ENCODE measurements at regions not wholly inside any gene's neighbourhood (a gene's known extent, or its start where the extent isn't known, plus 50 kb on each side); places are given as distances from the start of the nearest gene placed in this dataset.

GRCh38 chr5:4636378-4636777 is 503.8 kb upstream of the ADAMTS16 start:
- intact Hi-C loops (cut with micrococcal nuclease; ENCODE audit: unreplicated experiment): no loop called here
- H3K36me3 ChIP-seq (ENCODE audit: insufficient read depth, low read length): no peaks in the 10 kb centered on the region
- no peak for TF ChIP-seq CTCF (conservative IDR thresholded peaks at IDR 0.05; ENCODE audit: low read length)
- TF ChIP-seq EZH2phosphoT487 (IDR thresholded peaks at IDR 0.05; ENCODE audit: borderline replicate concordance, low read depth, low read length): no peak

DNA sequence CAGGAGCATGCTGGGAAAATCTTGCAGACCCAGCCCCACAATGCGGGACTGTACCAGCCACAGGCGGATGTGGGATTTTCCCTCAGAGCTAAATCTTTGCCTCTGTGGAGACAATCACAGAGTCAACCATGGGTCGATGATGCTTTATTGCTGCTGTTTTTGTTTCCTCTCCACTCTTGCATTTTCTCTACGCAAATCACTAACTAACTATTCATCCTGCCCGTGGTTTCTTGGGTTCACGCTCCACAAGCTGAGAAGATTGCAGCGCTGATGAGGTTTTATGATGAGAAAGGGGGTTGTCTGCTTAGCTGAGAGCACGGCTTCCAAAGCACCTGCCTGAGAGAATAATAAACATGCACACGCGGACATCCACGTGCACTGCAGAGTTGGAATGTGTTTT is 500.2 kb upstream of the ADAMTS16 start:
- BruUV-seq (replicated peaks): no TSS peak
- Histone ChIP-seq H3K79me2 (ENCODE audit: insufficient read depth, low read depth, low read length) (no peaks in the 10 kb centered on the region), H3K36me3 (ENCODE audit: insufficient read depth, low read length) (no peaks in the 10 kb centered on the region), H4K20me1 (ENCODE audit: insufficient read depth, low read length) (no peaks in the 10 kb centered on the region), H2AFZ (ENCODE audit: low read length) (no peak overlapping the region), H3K9me2 (ENCODE audit: insufficient read depth, low read length) (no peaks in the 10 kb centered on the region), H3K9me3 (ENCODE audit: low read length) (no peaks in the 10 kb centered on the region), H3K4me1 (ENCODE audit: insufficient read depth, low read length, poor library complexity, severe bottlenecking) (no peaks in the 10 kb centered on the region), H3K4me3 (ENCODE audit: low read depth, low read length, poor library complexity, severe bottlenecking) (no peak overlapping the region), H3K4me2 (ENCODE audit: low read length) (no peak overlapping the region; the same call in 1 of the 2 replicates), H3K27ac (ENCODE audit: low read depth, low read length, poor library complexity, severe bottlenecking) (no peak overlapping the region)
- DNase-seq (ENCODE audit: low spot score): no peak
- intact Hi-C loops (cut with micrococcal nuclease; ENCODE audit: unreplicated experiment): no loop called here
- ChIA-PET POLR2A (interaction anchor here (1.2 kb wide), 1 partner anchor 14 kb away, joined by 3 read pairs; no protein-coding TSS in a partner anchor), CTCF (ENCODE audit: unreplicated experiment) (no interaction called here)
- TF ChIP-seq CTCF (conservative IDR thresholded peaks at IDR 0.05; ENCODE audit: low read length): no peak
- TF ChIP-seq EZH2phosphoT487 (IDR thresholded peaks at IDR 0.05; ENCODE audit: borderline replicate concordance, low read depth, low read length): no peak

More at GRCh38 chr5:4636378-4636777, 503.8 kb upstream of the ADAMTS16 start:
- Histone ChIP-seq H3K9me3 (ENCODE audit: low read length) (no peaks in the 10 kb centered on the region), H3K79me2 (ENCODE audit: insufficient read depth, low read depth, low read length) (no peaks in the 10 kb centered on the region), H3K4me2 (ENCODE audit: low read length) (no peak overlapping the region), H3K9me2 (ENCODE audit: insufficient read depth, low read length) (no peaks in the 10 kb centered on the region), H3K27ac (ENCODE audit: low read depth, low read length, poor library complexity, severe bottlenecking) (no peak overlapping the region), H3K4me3 (ENCODE audit: low read depth, low read length, poor library complexity, severe bottlenecking) (no peak overlapping the region), H3K4me1 (ENCODE audit: insufficient read depth, low read length, poor library complexity, severe bottlenecking) (no peaks in the 10 kb centered on the region), H4K20me1 (ENCODE audit: insufficient read depth, low read length) (no peaks in the 10 kb centered on the region), H2AFZ (ENCODE audit: low read length) (no peak overlapping the region)
- no TSS peak for BruUV-seq (replicated peaks)
- ChIA-PET CTCF (ENCODE audit: unreplicated experiment) (no interaction called here), POLR2A (no interaction called here)
- no peak for DNase-seq (ENCODE audit: low spot score)

- no peaks in the 10 kb centered on the region for H3K79me2 ChIP-seq (ENCODE audit: insufficient read depth, low read depth, low read length)
- no TSS peak for BruUV-seq (replicated peaks)
- H4K20me1 ChIP-seq (ENCODE audit: insufficient read depth, low read length): no peaks in the 10 kb centered on the region
- H3K4me2 ChIP-seq (ENCODE audit: low read length): no peak overlapping the region
- ChIA-PET POLR2A (interaction anchor here (0.5 kb wide), 2 partner anchors 25 to 615 kb away, joined by 3 to 5 read pairs; no protein-coding TSS in a partner anchor), CTCF (ENCODE audit: unreplicated experiment) (no interaction called here)
- no peak overlapping the region for H3K27ac ChIP-seq (ENCODE audit: low read depth, low read length, poor library complexity, severe bottlenecking)
- H3K4me1 ChIP-seq (ENCODE audit: insufficient read depth, low read length, poor library complexity, severe bottlenecking): no peaks in the 10 kb centered on the region
- no peak for TF ChIP-seq EZH2phosphoT487 (IDR thresholded peaks at IDR 0.05; ENCODE audit: borderline replicate concordance, low read depth, low read length)
- no peak for TF ChIP-seq CTCF (conservative IDR thresholded peaks at IDR 0.05; ENCODE audit: low read length)
- intact Hi-C loops (cut with micrococcal nuclease; ENCODE audit: unreplicated experiment): no loop called here
- no peaks in the 10 kb centered on the region for H3K36me3 ChIP-seq (ENCODE audit: insufficient read depth, low read length)
- no peak for DNase-seq (ENCODE audit: low spot score)
- H3K9me2 ChIP-seq (ENCODE audit: insufficient read depth, low read length): no peaks in the 10 kb centered on the region
- no peak overlapping the region for H2AFZ ChIP-seq (ENCODE audit: low read length)
- H3K9me3 ChIP-seq (ENCODE audit: low read length): no peaks in the 10 kb centered on the region
- H3K4me3 ChIP-seq (ENCODE audit: low read depth, low read length, poor library complexity, severe bottlenecking): no peak overlapping the region
Measured at GRCh38 chr5:4640795-4641194, 499.3 kb upstream of the ADAMTS16 start.

All from OCI-LY7 (cell line).